Keratinocyte (primary cell): ENCODE measurements at regions not wholly inside any gene's neighbourhood (a gene's known extent, or its start where the extent isn't known, plus 50 kb on each side); places are given as distances from the start of the nearest gene placed in this dataset.

Experiments used
- DNase-seq: peaks from one replicate; pipeline ENCODE4 v3.0.0-alpha.2; 2011; ENCODE audit warnings: low read depth, missing footprints, low spot score
- FAIRE-seq: peaks from 2 replicates; lab custom pipeline; 2011; peaks lifted over from hg19 to GRCh38; lab: Jason Lieb, UNC
- H2AFZ ChIP-seq: 2 replicates; pipeline ENCODE4 v1.6.0; 2012; ENCODE audit warnings: low read length, control low read depth, inconsistent platforms; ENCODE audit not compliant: control insufficient read depth
- H3K27ac ChIP-seq: 2 replicates; pipeline ENCODE4 v1.5.1; 2011; ENCODE audit warnings: low read length; ENCODE audit not compliant: control insufficient read depth, insufficient read depth
- H3K27me3 ChIP-seq: 3 replicates; pipeline ENCODE4 v1.6.0; 2011; ENCODE audit warnings: low read length; ENCODE audit not compliant: control insufficient read depth, insufficient read depth; ENCODE audit errors: extremely low read depth
- H3K36me3 ChIP-seq, 2 experiments: 2 replicates in 1 of 2; 3 replicates in 1 of 2; pipeline ENCODE4 v1.5.1; 2011; ENCODE audit warnings: low read length in 2 of 2, mild to moderate bottlenecking in 1 of 2; ENCODE audit not compliant: control insufficient read depth in 2 of 2, insufficient read depth in 2 of 2; ENCODE audit errors: extremely low read depth in 1 of 2
- H3K4me1 ChIP-seq: 3 replicates; pipeline ENCODE4 v1.5.1; 2011; ENCODE audit warnings: low read length; ENCODE audit not compliant: control insufficient read depth, insufficient read depth; ENCODE audit errors: extremely low read depth
- H3K4me2 ChIP-seq: 3 replicates; pipeline ENCODE4 v1.6.0; 2011; ENCODE audit warnings: low read depth, low read length; ENCODE audit not compliant: control insufficient read depth, insufficient read depth; ENCODE audit errors: extremely low read depth
- H3K4me3 ChIP-seq, 3 experiments: fragments of 200-600 bp in 1 of 3; sonication (generic) in 1 of 3; 2 replicates in 2 of 3; 3 replicates in 1 of 3; pipeline ENCODE4 v1.5.1; 2011 to 2016; ENCODE audit warnings: low read length in 3 of 3, mild to moderate bottlenecking in 3 of 3, control low read depth in 2 of 3, inconsistent platforms in 1 of 3, low read depth in 1 of 3, mixed read lengths in 1 of 3, mixed run types in 1 of 3, moderate library complexity in 1 of 3; ENCODE audit not compliant: control insufficient read depth in 2 of 3, insufficient read depth in 2 of 3; ENCODE audit errors: extremely low read depth in 1 of 3
- H3K79me2 ChIP-seq: 2 replicates; pipeline ENCODE4 v1.6.0; 2012; ENCODE audit warnings: low read length; ENCODE audit not compliant: control insufficient read depth, insufficient read depth
- H3K9ac ChIP-seq: 3 replicates; pipeline ENCODE4 v1.6.0; 2011; ENCODE audit warnings: low read length; ENCODE audit not compliant: control insufficient read depth, insufficient read depth; ENCODE audit errors: extremely low read depth
- H3K9me1 ChIP-seq: 3 replicates; pipeline ENCODE4 v1.6.0; 2011; ENCODE audit warnings: low read length; ENCODE audit not compliant: control insufficient read depth, insufficient read depth; ENCODE audit errors: extremely low read depth
- H3K9me3 ChIP-seq: 2 replicates; pipeline ENCODE4 v1.5.1; 2012; ENCODE audit warnings: low read depth, low read length; ENCODE audit not compliant: control insufficient read depth
- H4K20me1 ChIP-seq: 3 replicates; pipeline ENCODE4 v1.6.0; 2011; ENCODE audit warnings: low read length; ENCODE audit not compliant: control insufficient read depth, insufficient read depth; ENCODE audit errors: extremely low read depth
- EZH2 ChIP-seq: IDR thresholded peaks from one replicate; pipeline ENCODE4 v1.6.1; 2012; ENCODE audit warnings: inconsistent platforms, mild to moderate bottlenecking, low read length, moderate library complexity
- dilution Hi-C: fragments of 300-500 bp; cut with MboI; formaldehyde crosslinking; loops from one replicate; pipeline ENCODE4 v1.7.0; 2020; ENCODE audit warnings: low sequenced_read_pairs; ENCODE audit not compliant: extremely low pct_ligation_motif_present
- TF ChIP-seq, protein P1 (sequence below), 3 experiments: IDR thresholded peaks in 1 of 3; conservative IDR thresholded peaks in 1 of 3; optimal IDR thresholded peaks in 1 of 3; 2 replicates in 2 of 3; 3 replicates in 1 of 3; pipeline versions ENCODE3 to v1.5.1; 2011; ENCODE audit warnings: low read length in 3 of 3, mild to moderate bottlenecking in 3 of 3, moderate library complexity in 2 of 3, control low read depth in 1 of 3, inconsistent platforms in 1 of 3; ENCODE audit not compliant: insufficient read depth in 2 of 3; ENCODE audit errors: extremely low read depth in 1 of 3

DNA sequence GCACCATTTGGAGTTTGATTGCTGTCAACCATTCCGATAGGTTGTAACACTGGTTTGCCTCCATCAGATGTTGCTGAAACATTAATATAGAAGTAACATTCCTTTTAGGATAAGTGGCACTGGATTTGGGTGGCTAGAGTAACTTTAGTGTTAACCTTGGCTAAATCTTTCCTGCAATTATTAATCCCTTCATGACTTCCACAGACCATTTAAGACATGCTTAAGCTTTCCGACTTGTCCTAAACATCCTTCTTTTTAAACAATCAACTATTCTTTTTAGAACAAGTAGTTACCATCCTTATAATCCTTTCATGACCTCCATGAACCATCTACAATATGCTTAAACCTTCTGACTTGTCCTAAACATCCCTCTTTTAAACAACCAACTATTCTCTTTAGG, 465.5 kb downstream of the DCDC2C start:
- Histone ChIP-seq H3K36me3 (no peaks in the 10 kb centered on the region), H3K4me2 (no peak overlapping the region), H3K9me1 (no peaks in the 10 kb centered on the region), H3K4me3 (no peak overlapping the region), H3K27ac (no peak overlapping the region), H3K9me3 (peaks cover 4% of the 10 kb centered on the region), H3K4me1 (no peaks in the 10 kb centered on the region), H3K79me2 (no peaks in the 10 kb centered on the region), H3K27me3 (no peaks in the 10 kb centered on the region), H4K20me1 (no peaks in the 10 kb centered on the region), H2AFZ (no peak overlapping the region), H3K9ac (no peak overlapping the region)
- FAIRE-seq = no peak
- TF ChIP-seq EZH2 = no peak
- TF ChIP-seq, protein P1, sequence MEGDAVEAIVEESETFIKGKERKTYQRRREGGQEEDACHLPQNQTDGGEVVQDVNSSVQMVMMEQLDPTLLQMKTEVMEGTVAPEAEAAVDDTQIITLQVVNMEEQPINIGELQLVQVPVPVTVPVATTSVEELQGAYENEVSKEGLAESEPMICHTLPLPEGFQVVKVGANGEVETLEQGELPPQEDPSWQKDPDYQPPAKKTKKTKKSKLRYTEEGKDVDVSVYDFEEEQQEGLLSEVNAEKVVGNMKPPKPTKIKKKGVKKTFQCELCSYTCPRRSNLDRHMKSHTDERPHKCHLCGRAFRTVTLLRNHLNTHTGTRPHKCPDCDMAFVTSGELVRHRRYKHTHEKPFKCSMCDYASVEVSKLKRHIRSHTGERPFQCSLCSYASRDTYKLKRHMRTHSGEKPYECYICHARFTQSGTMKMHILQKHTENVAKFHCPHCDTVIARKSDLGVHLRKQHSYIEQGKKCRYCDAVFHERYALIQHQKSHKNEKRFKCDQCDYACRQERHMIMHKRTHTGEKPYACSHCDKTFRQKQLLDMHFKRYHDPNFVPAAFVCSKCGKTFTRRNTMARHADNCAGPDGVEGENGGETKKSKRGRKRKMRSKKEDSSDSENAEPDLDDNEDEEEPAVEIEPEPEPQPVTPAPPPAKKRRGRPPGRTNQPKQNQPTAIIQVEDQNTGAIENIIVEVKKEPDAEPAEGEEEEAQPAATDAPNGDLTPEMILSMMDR (optimal IDR thresholded peaks at IDR 0.05 in 1 of 3, IDR thresholded peaks at IDR 0.05 in 1 of 3, conservative IDR thresholded peaks at IDR 0.05 in 1 of 3; ENCODE audit: extremely low read depth in 1 of 3, insufficient read depth in 2 of 3, low read length in 3 of 3) = no peak
- dilution Hi-C loops = no loop called here
- no peak for DNase-seq

DNA sequence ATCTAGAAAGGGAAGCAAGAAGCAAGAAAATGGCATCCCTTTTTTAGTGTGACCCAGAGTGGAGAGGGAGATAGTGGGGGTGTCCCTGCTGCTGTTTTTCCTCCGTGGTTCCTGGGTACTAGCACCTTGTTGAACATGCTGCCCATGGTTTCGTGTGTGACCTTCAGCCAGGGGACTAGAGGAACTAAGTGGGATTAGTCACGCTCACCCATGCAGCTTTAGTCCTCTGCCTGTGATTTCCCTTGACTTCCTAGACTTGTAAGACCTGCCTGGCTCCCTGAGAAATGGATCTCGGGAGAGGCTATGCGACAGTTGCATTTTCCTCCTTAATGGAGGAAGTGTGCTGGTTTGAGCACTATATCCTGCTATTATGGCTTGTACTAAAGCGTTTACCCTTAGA, 471.4 kb downstream of the DCDC2C start:
- no peaks in the 10 kb centered on the region for H3K79me2 ChIP-seq
- no peak for TF ChIP-seq EZH2
- TF ChIP-seq, protein P1 (optimal IDR thresholded peaks at IDR 0.05 in 1 of 3, IDR thresholded peaks at IDR 0.05 in 1 of 3, conservative IDR thresholded peaks at IDR 0.05 in 1 of 3; ENCODE audit: extremely low read depth in 1 of 3, insufficient read depth in 2 of 3, low read length in 3 of 3) = no peak
- no peaks in the 10 kb centered on the region for H3K36me3 ChIP-seq
- no peaks in the 10 kb centered on the region for H4K20me1 ChIP-seq
- no peak overlapping the region for H3K9ac ChIP-seq
- no peak overlapping the region for H3K4me3 ChIP-seq
- DNase-seq (no peak), FAIRE-seq (no peak)
- dilution Hi-C loops = no loop called here
- H3K4me1 ChIP-seq = no peaks in the 10 kb centered on the region
- no peak overlapping the region for H2AFZ ChIP-seq
- H3K4me2 ChIP-seq = no peak overlapping the region
- H3K9me3 ChIP-seq = peaks cover 9% of the 10 kb centered on the region
- no peaks in the 10 kb centered on the region for H3K9me1 ChIP-seq
- H3K27me3 ChIP-seq = no peaks in the 10 kb centered on the region
- H3K27ac ChIP-seq = no peak overlapping the region
